ENCODE measurements at regions not wholly inside any gene's neighbourhood (a gene's known extent, or its start where the extent isn't known, plus 50 kb on each side); places are given as distances from the start of the nearest gene placed in this dataset.

DNA sequence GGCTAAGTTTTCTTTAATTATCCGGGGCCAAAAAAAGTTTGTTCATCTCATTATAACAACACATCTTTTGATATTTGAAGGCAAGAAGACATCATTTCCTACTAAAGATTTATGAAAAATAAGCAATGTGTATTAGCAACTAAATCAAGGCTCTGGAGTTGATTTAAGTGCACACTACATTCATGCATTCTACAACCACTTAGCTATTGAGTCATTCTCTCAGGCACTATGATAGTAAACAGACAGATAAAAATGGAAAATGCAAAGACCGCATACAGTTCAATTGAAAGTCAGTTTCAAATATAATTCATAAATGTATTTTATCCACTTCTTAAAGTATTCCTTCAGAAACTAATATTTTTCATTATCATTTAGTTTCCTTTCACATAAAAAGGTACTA lies 1395.2 kb downstream of the PCDH9 start:
- TF ChIP-seq, protein P1, sequence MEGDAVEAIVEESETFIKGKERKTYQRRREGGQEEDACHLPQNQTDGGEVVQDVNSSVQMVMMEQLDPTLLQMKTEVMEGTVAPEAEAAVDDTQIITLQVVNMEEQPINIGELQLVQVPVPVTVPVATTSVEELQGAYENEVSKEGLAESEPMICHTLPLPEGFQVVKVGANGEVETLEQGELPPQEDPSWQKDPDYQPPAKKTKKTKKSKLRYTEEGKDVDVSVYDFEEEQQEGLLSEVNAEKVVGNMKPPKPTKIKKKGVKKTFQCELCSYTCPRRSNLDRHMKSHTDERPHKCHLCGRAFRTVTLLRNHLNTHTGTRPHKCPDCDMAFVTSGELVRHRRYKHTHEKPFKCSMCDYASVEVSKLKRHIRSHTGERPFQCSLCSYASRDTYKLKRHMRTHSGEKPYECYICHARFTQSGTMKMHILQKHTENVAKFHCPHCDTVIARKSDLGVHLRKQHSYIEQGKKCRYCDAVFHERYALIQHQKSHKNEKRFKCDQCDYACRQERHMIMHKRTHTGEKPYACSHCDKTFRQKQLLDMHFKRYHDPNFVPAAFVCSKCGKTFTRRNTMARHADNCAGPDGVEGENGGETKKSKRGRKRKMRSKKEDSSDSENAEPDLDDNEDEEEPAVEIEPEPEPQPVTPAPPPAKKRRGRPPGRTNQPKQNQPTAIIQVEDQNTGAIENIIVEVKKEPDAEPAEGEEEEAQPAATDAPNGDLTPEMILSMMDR (IDR thresholded peaks at IDR 0.05), result no peak
- TF ChIP-seq EP300 (IDR thresholded peaks at IDR 0.05) (no peak), POLR2A (IDR thresholded peaks at IDR 0.05) (no peak)
- Histone ChIP-seq H3K4me3 (no peak overlapping the region), H3K36me3 (no peaks in the 10 kb centered on the region), H3K9me3 (no peaks in the 10 kb centered on the region), H3K4me1 (ENCODE audit: insufficient read depth) (no peaks in the 10 kb centered on the region), H3K27me3 (no peaks in the 10 kb centered on the region), H3K27ac (no peak overlapping the region)
- intact Hi-C loops (cut with DNase I), result no loop called here
- 46 to 49% (median 46%) methylated on average over 2 of the region's 2 CpGs for WGBS, 3 donors
- no peak for DNase-seq

DNA sequence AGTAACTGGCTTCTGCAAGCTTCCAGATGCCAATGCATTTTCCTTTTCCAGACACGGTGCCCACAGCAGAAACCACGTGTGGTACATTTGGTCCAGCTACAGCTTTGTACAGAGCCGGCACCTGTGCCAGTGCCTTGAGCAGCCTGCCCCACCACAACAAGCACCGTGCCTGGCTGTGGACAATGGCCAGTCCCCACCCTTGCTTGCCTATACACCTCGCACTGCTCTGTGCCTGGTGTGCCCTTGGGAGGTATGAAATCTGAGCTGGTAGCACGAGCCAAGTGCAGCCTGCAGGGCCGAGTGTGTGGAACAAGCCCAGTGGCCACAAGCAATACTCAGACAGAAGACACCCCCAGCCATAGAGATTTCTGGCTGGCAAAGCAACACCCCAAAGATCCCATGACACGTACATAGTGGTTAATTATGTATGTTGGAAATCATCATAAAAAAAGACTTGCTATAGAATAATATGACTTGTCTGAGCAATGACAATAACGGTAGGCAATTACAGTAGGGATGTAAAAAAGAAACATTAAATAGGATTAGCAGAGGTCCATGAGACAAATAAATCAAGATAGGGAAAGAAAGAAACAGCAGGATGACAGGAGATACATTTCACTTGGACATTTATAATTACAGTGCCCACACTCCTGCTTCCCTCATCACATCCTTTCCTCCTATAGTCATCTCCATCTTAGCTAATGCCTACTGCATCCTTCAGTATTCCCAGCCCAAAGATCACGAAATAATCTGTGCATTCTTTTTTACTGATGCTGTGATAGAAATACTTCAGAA lies 1399.5 kb downstream of the PCDH9 start:
- TF ChIP-seq, protein P1 (IDR thresholded peaks at IDR 0.05), result no peak
- TF ChIP-seq POLR2A (IDR thresholded peaks at IDR 0.05) (no peak), EP300 (IDR thresholded peaks at IDR 0.05) (no peak)
- no peaks in the 10 kb centered on the region for H3K4me1 ChIP-seq (ENCODE audit: insufficient read depth)
- 82 to 86% (median 84%) methylated on average over 10 of the region's 10 CpGs for WGBS, 3 donors
- no peaks in the 10 kb centered on the region for H3K27me3 ChIP-seq
- H3K27ac ChIP-seq, result no peak overlapping the region
- no peaks in the 10 kb centered on the region for H3K9me3 ChIP-seq
- intact Hi-C loops (cut with DNase I), result no loop called here
- H3K4me3 ChIP-seq, result no peak overlapping the region
- no peak for DNase-seq
- H3K36me3 ChIP-seq, result no peaks in the 10 kb centered on the region

DNA sequence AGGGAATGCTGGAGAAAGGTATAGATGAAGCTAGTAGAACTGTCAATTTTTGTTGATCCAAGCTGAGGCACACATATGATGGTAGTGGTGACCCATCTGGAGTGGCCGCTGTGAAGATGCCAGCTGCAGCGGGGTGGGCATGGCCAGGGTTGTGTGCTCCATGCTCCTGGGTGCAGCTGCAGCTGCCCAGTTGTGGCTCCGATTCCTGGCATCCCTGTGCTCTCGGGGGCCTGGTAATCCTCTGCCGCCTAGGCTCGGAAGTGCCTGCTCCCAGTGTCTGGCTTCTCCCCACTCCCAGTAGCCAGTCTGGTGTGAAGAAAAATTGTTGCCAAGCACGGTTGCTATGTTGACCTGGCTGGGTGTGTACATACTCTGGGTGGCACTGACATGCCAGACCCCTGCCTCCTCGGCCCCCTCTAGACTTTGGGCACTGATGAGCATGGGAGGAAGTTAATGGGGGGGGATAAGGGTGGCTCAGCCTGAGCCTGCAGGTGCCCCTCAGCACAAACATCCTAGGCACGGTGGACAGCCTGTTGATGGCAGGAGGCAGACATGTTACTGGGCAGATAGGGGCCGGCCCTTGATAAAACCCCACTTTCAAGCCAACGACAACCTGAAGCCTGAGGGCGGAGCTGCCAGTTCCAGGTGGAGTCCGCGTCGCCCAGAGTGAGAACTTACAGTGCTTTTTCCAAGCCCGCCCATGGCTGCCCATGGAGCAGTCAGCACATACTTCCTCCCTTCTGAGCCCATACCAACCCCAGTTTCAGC lies 1400.7 kb downstream of the PCDH9 start:
- TF ChIP-seq, protein P1 (IDR thresholded peaks at IDR 0.05), result no peak
- TF ChIP-seq POLR2A (IDR thresholded peaks at IDR 0.05) (no peak), EP300 (IDR thresholded peaks at IDR 0.05) (no peak)
- Histone ChIP-seq H3K36me3 (no peaks in the 10 kb centered on the region), H3K27ac (no peak overlapping the region), H3K27me3 (no peaks in the 10 kb centered on the region), H3K4me3 (no peak overlapping the region), H3K9me3 (no peaks in the 10 kb centered on the region), H3K4me1 (ENCODE audit: insufficient read depth) (no peaks in the 10 kb centered on the region)
- DNase-seq, result no peak
- intact Hi-C loops (cut with DNase I), result no loop called here
- WGBS, 3 donors, result 93 to 95% (median 94%) methylated on average over 13 to 16 of the region's 16 CpGs

DNA sequence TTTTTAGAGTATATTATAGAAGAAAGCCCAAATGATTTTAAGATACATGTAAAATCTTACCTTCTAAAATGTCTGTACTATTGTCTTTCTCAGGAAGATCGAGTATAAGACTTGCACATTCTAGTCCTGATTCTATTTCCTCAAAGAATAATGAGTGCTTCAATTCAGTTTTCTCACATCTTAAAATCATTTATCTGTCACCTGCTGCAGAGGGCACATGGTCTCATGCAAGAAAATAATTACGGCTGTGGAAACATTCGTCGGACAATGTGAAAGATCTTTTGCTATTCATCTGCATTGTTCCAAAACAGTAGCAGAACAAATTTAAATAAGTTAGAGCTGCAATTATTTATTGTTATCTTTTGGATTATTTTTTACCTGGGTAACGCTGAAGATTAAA lies 1403.5 kb downstream of the PCDH9 start:
- intact Hi-C loops (cut with DNase I), result no loop called here
- Histone ChIP-seq H3K27ac (no peak overlapping the region), H3K36me3 (no peaks in the 10 kb centered on the region), H3K27me3 (no peaks in the 10 kb centered on the region), H3K9me3 (no peaks in the 10 kb centered on the region), H3K4me1 (ENCODE audit: insufficient read depth) (no peaks in the 10 kb centered on the region), H3K4me3 (no peak overlapping the region)
- WGBS, 3 donors, result 61 to 68% (median 66%) methylated on average over 5 of the region's 5 CpGs
- TF ChIP-seq EP300 (IDR thresholded peaks at IDR 0.05) (no peak), POLR2A (IDR thresholded peaks at IDR 0.05) (no peak)
- TF ChIP-seq, protein P1 (IDR thresholded peaks at IDR 0.05), result no peak
- DNase-seq, result no peak

All from ovary (tissue), 7 donors.